H1 (cell line): ENCODE measurements at regions not wholly inside any gene's neighbourhood (a gene's known extent, or its start where the extent isn't known, plus 50 kb on each side); places are given as distances from the start of the nearest gene placed in this dataset.

Experiments
- CBX8 ChIP-seq: fragments of 300-800, 300-1000 bp; sonication (generic); IDR thresholded peaks from 2 replicates; pipeline ENCODE4 v1.7.1; 2016; ENCODE audit warnings: low read depth, low read length, borderline replicate concordance
- CTBP2 ChIP-seq: IDR thresholded peaks from 2 replicates; pipeline ENCODE4 v1.7.0; 2011; ENCODE audit warnings: borderline replicate concordance, mild to moderate bottlenecking, moderate library complexity, mixed read lengths, low read length; ENCODE audit not compliant: insufficient read depth, insufficient read length
- FOSL1 ChIP-seq: IDR thresholded peaks from 2 replicates; pipeline ENCODE4 v1.6.1; 2011; ENCODE audit warnings: mild to moderate bottlenecking, low read depth, low read length, moderate library complexity; ENCODE audit not compliant: insufficient read depth
- KDM5A ChIP-seq: fragments of 200-600 bp; IDR thresholded peaks from 2 replicates; pipeline ENCODE4 v1.7.1; 2012; ENCODE audit warnings: mild to moderate bottlenecking, low read length, inconsistent platforms, mixed read lengths
- MAX ChIP-seq: IDR thresholded peaks from 2 replicates; pipeline ENCODE4 v1.6.1; 2012; ENCODE audit warnings: inconsistent platforms
- NANOG ChIP-seq: IDR thresholded peaks from 2 replicates; pipeline ENCODE4 v1.6.1; 2011; ENCODE audit warnings: low read length, low read depth, mild to moderate bottlenecking, inconsistent platforms; ENCODE audit not compliant: insufficient read depth, poor library complexity, severe bottlenecking
- POLR2AphosphoS5 ChIP-seq: IDR thresholded peaks from 2 replicates; pipeline ENCODE4 v1.6.1; 2011; ENCODE audit warnings: low read depth, low read length
- SIN3A ChIP-seq, 2 experiments: IDR thresholded peaks in 1 of 2; conservative IDR thresholded peaks in 1 of 2; 2 replicates each; pipeline ENCODE4 v1.6.1; 2011 to 2012; ENCODE audit warnings: low read length in 2 of 2, improper control_type of control experiment in 1 of 2, low read depth in 1 of 2, mild to moderate bottlenecking in 1 of 2
- SIRT6 ChIP-seq: IDR thresholded peaks from one replicate; pipeline ENCODE4 v1.7.1; 2012; ENCODE audit warnings: low read length, inconsistent platforms
- SIX5 ChIP-seq: IDR thresholded peaks from 2 replicates; pipeline ENCODE4 v1.6.1; 2011; ENCODE audit warnings: mild to moderate bottlenecking, low read depth, low read length
- SP4 ChIP-seq: IDR thresholded peaks from 2 replicates; pipeline ENCODE4 v1.6.1; 2012; ENCODE audit warnings: low read length, inconsistent platforms
- TF ChIP-seq, protein P1 (sequence below): fragments of 300-600 bp; sonication (generic); IDR thresholded peaks from 2 replicates; pipeline ENCODE4 v1.7.1; 2012; ENCODE audit warnings: low read length, moderate library complexity, mild to moderate bottlenecking, inconsistent platforms; ENCODE audit not compliant: insufficient replicate concordance

DNA sequence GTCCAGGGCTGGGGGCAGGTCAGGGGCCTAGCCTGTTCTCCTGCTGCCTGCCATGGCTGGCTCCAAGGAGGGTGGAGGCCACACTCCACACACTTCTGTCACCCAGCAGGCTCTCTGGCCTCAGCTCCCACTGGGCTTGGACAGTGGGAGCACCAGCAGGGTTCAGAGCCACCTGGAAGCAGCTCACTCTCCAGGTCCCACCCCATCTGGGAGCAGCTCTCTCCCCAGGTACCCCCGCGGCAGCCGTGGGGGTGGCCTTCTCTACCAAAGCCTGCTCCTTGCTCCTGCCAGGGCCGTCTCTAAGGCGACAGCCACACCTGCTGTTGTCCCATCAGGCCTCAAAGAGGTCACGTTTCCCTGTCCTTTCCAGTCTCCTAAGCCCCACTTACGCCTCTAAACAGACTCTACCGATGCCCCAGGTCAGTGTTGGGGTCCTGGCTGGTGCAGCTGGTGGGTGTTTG is 142.5 kb upstream of the RET start (continued):
- TF ChIP-seq, protein P1, sequence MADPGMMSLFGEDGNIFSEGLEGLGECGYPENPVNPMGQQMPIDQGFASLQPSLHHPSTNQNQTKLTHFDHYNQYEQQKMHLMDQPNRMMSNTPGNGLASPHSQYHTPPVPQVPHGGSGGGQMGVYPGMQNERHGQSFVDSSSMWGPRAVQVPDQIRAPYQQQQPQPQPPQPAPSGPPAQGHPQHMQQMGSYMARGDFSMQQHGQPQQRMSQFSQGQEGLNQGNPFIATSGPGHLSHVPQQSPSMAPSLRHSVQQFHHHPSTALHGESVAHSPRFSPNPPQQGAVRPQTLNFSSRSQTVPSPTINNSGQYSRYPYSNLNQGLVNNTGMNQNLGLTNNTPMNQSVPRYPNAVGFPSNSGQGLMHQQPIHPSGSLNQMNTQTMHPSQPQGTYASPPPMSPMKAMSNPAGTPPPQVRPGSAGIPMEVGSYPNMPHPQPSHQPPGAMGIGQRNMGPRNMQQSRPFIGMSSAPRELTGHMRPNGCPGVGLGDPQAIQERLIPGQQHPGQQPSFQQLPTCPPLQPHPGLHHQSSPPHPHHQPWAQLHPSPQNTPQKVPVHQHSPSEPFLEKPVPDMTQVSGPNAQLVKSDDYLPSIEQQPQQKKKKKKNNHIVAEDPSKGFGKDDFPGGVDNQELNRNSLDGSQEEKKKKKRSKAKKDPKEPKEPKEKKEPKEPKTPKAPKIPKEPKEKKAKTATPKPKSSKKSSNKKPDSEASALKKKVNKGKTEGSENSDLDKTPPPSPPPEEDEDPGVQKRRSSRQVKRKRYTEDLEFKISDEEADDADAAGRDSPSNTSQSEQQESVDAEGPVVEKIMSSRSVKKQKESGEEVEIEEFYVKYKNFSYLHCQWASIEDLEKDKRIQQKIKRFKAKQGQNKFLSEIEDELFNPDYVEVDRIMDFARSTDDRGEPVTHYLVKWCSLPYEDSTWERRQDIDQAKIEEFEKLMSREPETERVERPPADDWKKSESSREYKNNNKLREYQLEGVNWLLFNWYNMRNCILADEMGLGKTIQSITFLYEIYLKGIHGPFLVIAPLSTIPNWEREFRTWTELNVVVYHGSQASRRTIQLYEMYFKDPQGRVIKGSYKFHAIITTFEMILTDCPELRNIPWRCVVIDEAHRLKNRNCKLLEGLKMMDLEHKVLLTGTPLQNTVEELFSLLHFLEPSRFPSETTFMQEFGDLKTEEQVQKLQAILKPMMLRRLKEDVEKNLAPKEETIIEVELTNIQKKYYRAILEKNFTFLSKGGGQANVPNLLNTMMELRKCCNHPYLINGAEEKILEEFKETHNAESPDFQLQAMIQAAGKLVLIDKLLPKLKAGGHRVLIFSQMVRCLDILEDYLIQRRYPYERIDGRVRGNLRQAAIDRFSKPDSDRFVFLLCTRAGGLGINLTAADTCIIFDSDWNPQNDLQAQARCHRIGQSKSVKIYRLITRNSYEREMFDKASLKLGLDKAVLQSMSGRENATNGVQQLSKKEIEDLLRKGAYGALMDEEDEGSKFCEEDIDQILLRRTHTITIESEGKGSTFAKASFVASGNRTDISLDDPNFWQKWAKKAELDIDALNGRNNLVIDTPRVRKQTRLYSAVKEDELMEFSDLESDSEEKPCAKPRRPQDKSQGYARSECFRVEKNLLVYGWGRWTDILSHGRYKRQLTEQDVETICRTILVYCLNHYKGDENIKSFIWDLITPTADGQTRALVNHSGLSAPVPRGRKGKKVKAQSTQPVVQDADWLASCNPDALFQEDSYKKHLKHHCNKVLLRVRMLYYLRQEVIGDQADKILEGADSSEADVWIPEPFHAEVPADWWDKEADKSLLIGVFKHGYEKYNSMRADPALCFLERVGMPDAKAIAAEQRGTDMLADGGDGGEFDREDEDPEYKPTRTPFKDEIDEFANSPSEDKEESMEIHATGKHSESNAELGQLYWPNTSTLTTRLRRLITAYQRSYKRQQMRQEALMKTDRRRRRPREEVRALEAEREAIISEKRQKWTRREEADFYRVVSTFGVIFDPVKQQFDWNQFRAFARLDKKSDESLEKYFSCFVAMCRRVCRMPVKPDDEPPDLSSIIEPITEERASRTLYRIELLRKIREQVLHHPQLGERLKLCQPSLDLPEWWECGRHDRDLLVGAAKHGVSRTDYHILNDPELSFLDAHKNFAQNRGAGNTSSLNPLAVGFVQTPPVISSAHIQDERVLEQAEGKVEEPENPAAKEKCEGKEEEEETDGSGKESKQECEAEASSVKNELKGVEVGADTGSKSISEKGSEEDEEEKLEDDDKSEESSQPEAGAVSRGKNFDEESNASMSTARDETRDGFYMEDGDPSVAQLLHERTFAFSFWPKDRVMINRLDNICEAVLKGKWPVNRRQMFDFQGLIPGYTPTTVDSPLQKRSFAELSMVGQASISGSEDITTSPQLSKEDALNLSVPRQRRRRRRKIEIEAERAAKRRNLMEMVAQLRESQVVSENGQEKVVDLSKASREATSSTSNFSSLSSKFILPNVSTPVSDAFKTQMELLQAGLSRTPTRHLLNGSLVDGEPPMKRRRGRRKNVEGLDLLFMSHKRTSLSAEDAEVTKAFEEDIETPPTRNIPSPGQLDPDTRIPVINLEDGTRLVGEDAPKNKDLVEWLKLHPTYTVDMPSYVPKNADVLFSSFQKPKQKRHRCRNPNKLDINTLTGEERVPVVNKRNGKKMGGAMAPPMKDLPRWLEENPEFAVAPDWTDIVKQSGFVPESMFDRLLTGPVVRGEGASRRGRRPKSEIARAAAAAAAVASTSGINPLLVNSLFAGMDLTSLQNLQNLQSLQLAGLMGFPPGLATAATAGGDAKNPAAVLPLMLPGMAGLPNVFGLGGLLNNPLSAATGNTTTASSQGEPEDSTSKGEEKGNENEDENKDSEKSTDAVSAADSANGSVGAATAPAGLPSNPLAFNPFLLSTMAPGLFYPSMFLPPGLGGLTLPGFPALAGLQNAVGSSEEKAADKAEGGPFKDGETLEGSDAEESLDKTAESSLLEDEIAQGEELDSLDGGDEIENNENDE, result no peak
- no peak for TF ChIP-seq KDM5A
- no peak for TF ChIP-seq SIRT6
- TF ChIP-seq FOSL1, result no peak
- no peak for TF ChIP-seq POLR2AphosphoS5
- TF ChIP-seq CBX8, result no peak
- TF ChIP-seq CTBP2, result no peak
- TF ChIP-seq SP4, result no peak
- TF ChIP-seq MAX, result no peak
- no peak for TF ChIP-seq SIN3A (conservative IDR thresholded peaks at IDR 0.05 in 1 of 2, IDR thresholded peaks at IDR 0.05 in 1 of 2; ENCODE audit: low read depth in 1 of 2, low read length in 2 of 2)
- TF ChIP-seq SIX5, result no peak
- TF ChIP-seq NANOG, result no peak
